GM12864 (cell line): ENCODE measurements at regions not wholly inside any gene's neighbourhood (a gene's known extent, or its start where the extent isn't known, plus 50 kb on each side); places are given as distances from the start of the nearest gene placed in this dataset.

ENCODE experiments used
- DNase-seq: peaks from one replicate; pipeline ENCODE4 v3.0.0-alpha.2; 2011; ENCODE audit warnings: low read depth
- H3K4me3 ChIP-seq: 2 replicates; pipeline ENCODE4 v1.5.1; 2011; ENCODE audit warnings: mild to moderate bottlenecking, low read depth, low read length, control low read depth
- TF ChIP-seq, protein P1 (sequence below): IDR thresholded peaks from 2 replicates; pipeline ENCODE4 v1.5.1; 2011; ENCODE audit warnings: low read depth, mild to moderate bottlenecking, moderate library complexity, low read length, control low read depth, inconsistent platforms; ENCODE audit errors: missing control alignments

- TF ChIP-seq, protein P1, sequence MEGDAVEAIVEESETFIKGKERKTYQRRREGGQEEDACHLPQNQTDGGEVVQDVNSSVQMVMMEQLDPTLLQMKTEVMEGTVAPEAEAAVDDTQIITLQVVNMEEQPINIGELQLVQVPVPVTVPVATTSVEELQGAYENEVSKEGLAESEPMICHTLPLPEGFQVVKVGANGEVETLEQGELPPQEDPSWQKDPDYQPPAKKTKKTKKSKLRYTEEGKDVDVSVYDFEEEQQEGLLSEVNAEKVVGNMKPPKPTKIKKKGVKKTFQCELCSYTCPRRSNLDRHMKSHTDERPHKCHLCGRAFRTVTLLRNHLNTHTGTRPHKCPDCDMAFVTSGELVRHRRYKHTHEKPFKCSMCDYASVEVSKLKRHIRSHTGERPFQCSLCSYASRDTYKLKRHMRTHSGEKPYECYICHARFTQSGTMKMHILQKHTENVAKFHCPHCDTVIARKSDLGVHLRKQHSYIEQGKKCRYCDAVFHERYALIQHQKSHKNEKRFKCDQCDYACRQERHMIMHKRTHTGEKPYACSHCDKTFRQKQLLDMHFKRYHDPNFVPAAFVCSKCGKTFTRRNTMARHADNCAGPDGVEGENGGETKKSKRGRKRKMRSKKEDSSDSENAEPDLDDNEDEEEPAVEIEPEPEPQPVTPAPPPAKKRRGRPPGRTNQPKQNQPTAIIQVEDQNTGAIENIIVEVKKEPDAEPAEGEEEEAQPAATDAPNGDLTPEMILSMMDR = no peak
Observed at GRCh38 chr5:3202570-3202969, 393.1 kb upstream of the IRX1 start.

GRCh38 chr5:3201941-3202340 lies 393.7 kb upstream of the IRX1 start:
- DNase-seq = no peak
- no peak overlapping the region for H3K4me3 ChIP-seq
- TF ChIP-seq, protein P1 = no peak

More at GRCh38 chr5:3202570-3202969, 393.1 kb upstream of the IRX1 start:
- H3K4me3 ChIP-seq = no peak overlapping the region
- no peak for DNase-seq

DNA sequence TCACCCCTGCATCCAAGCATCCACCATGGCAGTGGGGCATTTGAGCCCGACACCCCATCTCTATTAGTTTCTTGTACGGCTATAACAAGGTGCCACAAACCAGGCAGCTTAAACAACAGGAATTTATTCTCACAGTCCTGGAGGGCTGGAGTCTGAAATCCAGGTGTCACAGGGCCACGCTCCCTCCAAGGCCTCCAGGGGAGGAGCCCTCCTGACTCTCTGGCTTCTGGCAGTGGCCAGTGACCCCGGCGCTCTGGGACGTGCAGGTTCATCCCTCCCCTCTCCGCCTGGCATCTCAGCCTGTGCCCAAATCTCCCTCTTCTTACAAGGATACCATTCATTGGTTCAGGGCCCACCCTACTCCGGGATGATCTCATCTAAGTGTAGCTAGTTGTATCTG lies 394.5 kb upstream of the IRX1 start:
- no peak for DNase-seq
- no peak overlapping the region for H3K4me3 ChIP-seq
- TF ChIP-seq, protein P1 = no peak

- DNase-seq = no peak
- TF ChIP-seq, protein P1 = no peak
Observed at GRCh38 chr5:3199962-3200755, 395.5 kb upstream of the IRX1 start.

DNA sequence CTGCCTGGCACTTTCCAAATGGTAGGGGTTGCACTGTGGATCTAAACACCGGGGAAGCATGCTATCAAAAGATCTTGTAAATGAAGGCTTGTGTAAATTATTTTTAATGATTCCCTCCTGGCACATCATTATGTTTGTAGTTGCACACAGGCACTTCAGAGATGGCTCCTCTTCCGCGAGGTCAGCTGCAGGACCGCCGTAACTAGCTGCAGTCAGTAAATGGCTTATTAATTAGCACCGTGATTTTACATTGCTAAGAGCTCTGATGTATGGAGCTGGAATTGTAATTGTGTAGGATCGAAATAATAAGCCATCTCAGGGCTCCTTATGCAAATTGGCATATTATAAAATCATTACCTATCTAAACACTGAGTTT lies 397.6 kb upstream of the IRX1 start:
- TF ChIP-seq, protein P1 = no peak
- H3K4me3 ChIP-seq = no peak overlapping the region
- no peak for DNase-seq

More at GRCh38 chr5:3199962-3200755, 395.5 kb upstream of the IRX1 start:
- H3K4me3 ChIP-seq = no peak overlapping the region

GRCh38 chr5:3197304-3198073 lies 398.1 kb upstream of the IRX1 start:
- H3K4me3 ChIP-seq = no peak overlapping the region
- no peak for DNase-seq

More at GRCh38 chr5:3197304-3198073, 398.1 kb upstream of the IRX1 start:
- TF ChIP-seq, protein P1 = no peak
